ENCODE measurements at regions not wholly inside any gene's neighbourhood (a gene's known extent, or its start where the extent isn't known, plus 50 kb on each side); places are given as distances from the start of the nearest gene placed in this dataset.

DNA sequence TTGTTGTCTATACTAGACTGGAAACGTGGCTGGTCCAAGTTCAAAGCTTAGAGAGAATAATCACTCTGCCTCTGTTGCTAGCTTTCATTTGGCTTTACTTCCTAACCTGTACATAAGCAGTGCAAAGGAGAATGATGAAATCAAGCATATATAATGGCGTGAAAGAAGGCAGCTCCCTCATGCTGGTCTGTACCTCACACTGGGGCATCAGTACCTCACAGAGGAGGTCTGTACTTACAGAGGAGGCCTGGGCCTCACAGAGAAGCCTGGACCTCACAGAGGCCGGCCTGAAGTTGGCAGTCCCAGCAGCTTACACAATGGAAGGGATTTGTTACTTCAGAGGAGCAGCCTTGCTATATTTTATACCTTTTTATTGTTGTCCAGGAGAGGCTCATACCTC is 53.3 kb upstream of the MSI2 start:
- TF ChIP-seq REST (IDR thresholded peaks at IDR 0.05) = no peak
- TF ChIP-seq, protein P1, sequence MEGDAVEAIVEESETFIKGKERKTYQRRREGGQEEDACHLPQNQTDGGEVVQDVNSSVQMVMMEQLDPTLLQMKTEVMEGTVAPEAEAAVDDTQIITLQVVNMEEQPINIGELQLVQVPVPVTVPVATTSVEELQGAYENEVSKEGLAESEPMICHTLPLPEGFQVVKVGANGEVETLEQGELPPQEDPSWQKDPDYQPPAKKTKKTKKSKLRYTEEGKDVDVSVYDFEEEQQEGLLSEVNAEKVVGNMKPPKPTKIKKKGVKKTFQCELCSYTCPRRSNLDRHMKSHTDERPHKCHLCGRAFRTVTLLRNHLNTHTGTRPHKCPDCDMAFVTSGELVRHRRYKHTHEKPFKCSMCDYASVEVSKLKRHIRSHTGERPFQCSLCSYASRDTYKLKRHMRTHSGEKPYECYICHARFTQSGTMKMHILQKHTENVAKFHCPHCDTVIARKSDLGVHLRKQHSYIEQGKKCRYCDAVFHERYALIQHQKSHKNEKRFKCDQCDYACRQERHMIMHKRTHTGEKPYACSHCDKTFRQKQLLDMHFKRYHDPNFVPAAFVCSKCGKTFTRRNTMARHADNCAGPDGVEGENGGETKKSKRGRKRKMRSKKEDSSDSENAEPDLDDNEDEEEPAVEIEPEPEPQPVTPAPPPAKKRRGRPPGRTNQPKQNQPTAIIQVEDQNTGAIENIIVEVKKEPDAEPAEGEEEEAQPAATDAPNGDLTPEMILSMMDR (IDR thresholded peaks at IDR 0.05) = no peak
- TF ChIP-seq KDM1A (IDR thresholded peaks at IDR 0.05; ENCODE audit: low read depth) = no peak
- no peak for TF ChIP-seq EP300 (IDR thresholded peaks at IDR 0.05)
- TF ChIP-seq, protein P2, sequence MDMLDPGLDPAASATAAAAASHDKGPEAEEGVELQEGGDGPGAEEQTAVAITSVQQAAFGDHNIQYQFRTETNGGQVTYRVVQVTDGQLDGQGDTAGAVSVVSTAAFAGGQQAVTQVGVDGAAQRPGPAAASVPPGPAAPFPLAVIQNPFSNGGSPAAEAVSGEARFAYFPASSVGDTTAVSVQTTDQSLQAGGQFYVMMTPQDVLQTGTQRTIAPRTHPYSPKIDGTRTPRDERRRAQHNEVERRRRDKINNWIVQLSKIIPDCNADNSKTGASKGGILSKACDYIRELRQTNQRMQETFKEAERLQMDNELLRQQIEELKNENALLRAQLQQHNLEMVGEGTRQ (IDR thresholded peaks at IDR 0.05) = no peak
- TF ChIP-seq POLR2A (IDR thresholded peaks at IDR 0.05; ENCODE audit: low read length) = no peak
- TF ChIP-seq ESRRA (IDR thresholded peaks at IDR 0.05; ENCODE audit: borderline replicate concordance, low read length) = no peak
- no peak for TF ChIP-seq JUNB (IDR thresholded peaks at IDR 0.05)
- no peak for TF ChIP-seq NFE2L2 (conservative IDR thresholded peaks at IDR 0.05; ENCODE audit: low read length)

All from A549 (cell line).